GM12864 (cell line): ENCODE measurements at regions not wholly inside any gene's neighbourhood (a gene's known extent, or its start where the extent isn't known, plus 50 kb on each side); places are given as distances from the start of the nearest gene placed in this dataset.

Experiments used
- DNase-seq: peaks from one replicate; pipeline ENCODE4 v3.0.0-alpha.2; 2011; ENCODE audit warnings: low read depth
- H3K4me3 ChIP-seq: 2 replicates; pipeline ENCODE4 v1.5.1; 2011; ENCODE audit warnings: mild to moderate bottlenecking, low read depth, low read length, control low read depth
- CTCF ChIP-seq: IDR thresholded peaks from 2 replicates; pipeline ENCODE4 v1.5.1; 2011; ENCODE audit warnings: low read depth, mild to moderate bottlenecking, moderate library complexity, low read length, control low read depth, inconsistent platforms; ENCODE audit errors: missing control alignments

DNA sequence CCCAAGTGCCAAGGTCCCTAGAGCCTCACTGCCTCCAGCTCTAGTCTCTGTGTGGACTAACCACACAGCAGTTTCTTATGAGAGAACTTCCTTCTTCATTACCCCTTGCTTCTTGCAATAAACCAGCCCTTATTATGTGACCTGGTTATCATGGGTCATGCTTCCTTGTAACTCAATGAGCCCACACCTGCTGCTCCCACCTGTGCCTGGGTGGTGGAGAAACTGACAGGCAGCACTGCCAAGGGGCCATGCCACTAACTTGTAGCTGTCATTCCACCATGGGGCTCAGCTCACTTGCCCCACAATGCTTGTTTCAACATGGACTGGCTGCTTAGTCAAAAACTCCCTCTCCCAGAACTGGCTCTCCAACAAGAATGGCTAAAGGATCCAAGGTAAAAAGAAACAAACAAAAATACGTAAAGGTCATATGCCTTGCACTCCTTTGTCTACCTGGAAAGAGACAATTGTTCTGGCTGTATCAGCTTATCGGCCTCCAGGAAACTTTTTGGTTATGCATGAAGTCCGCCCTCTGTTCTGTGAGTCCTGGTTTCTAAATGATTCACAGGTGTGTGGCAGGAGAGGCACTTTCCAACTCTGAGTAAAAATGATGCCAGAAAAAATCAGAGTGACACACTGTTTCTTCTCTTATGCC lies 446.4 kb downstream of the COG6 start:
- no peak overlapping the region for H3K4me3 ChIP-seq
- DNase-seq: peak; percentile 37
- no peak for TF ChIP-seq CTCF

GRCh38 chr13:40102360-40102727 lies 446.9 kb downstream of the COG6 start:
- no peak overlapping the region for H3K4me3 ChIP-seq
- no peak for DNase-seq
- TF ChIP-seq CTCF: no peak

DNA sequence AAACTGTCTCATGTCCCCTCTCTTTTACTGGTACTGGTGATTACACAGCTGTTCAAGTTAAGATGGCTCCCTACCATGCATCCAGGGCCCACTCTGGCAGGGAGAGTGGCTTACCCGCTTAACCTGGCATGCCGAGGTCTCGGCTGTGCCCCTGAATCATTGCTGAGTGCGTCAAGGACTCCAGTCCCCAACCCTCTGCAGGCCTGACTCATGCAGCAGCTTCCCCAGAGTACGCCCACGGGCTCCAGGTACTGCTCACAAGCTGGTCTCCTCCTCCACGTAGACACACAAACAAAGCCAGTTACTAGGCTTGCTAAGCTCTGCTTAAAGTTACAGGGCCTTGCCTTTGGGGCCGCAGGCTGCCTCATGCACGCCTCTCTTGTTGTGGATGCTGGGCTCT lies 447.4 kb downstream of the COG6 start:
- no peak overlapping the region for H3K4me3 ChIP-seq
- DNase-seq: no peak
- no peak for TF ChIP-seq CTCF

GRCh38 chr13:40103864-40104263 lies 448.4 kb downstream of the COG6 start:
- TF ChIP-seq CTCF: no peak
- no peak overlapping the region for H3K4me3 ChIP-seq
- DNase-seq: no peak

DNA sequence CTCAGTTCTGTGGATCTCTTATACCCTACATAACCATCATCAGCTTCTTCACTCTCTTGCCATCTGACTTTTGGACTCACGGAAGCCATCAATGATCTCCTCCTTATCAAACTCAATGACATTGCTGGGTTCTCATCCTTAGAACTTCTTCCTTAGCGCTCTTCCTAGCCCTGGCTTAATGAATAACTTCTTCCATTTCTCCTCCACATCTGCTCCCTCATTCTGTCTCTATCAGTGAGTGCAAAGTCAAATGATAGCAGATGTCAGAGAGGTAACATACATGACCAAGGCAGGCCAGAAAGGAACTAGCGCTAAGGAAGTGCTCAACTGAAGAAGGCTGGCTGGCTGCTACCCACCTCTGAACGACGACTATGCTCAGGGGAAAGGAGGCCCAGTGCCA lies 449.8 kb downstream of the COG6 start:
- no peak for DNase-seq
- no peak for TF ChIP-seq CTCF
- no peak overlapping the region for H3K4me3 ChIP-seq

- DNase-seq: no peak
- no peak for TF ChIP-seq CTCF
- no peak overlapping the region for H3K4me3 ChIP-seq
Observed at GRCh38 chr13:40109351-40109844, 453.9 kb downstream of the COG6 start.

GRCh38 chr13:40113643-40114304 lies 458.3 kb downstream of the COG6 start:
- no peak for TF ChIP-seq CTCF
- DNase-seq: no peak
- H3K4me3 ChIP-seq: no peak overlapping the region
